ENCODE measurements at regions not wholly inside any gene's neighbourhood (a gene's known extent, or its start where the extent isn't known, plus 50 kb on each side); places are given as distances from the start of the nearest gene placed in this dataset.

GRCh38 chr4:130659320-130659719 lies 1563.4 kb downstream of the C4orf33 start (continued):
- TF ChIP-seq RCOR1 (IDR thresholded peaks at IDR 0.05; ENCODE audit: low read depth, low read length): no peak
- no peak for TF ChIP-seq HOXB13 (CRISPR knock-in tag; IDR thresholded peaks at IDR 0.05; ENCODE audit: low read depth)
- TF ChIP-seq, protein P1, sequence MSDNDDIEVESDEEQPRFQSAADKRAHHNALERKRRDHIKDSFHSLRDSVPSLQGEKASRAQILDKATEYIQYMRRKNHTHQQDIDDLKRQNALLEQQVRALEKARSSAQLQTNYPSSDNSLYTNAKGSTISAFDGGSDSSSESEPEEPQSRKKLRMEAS (IDR thresholded peaks at IDR 0.05): no peak
- TF ChIP-seq NFE2L2 (conservative IDR thresholded peaks at IDR 0.05; ENCODE audit: low read length): no peak
- TF ChIP-seq ZSCAN20 (CRISPR knock-in tag; IDR thresholded peaks at IDR 0.05): no peak
- no peak for TF ChIP-seq CBX8 (IDR thresholded peaks at IDR 0.05)

DNA sequence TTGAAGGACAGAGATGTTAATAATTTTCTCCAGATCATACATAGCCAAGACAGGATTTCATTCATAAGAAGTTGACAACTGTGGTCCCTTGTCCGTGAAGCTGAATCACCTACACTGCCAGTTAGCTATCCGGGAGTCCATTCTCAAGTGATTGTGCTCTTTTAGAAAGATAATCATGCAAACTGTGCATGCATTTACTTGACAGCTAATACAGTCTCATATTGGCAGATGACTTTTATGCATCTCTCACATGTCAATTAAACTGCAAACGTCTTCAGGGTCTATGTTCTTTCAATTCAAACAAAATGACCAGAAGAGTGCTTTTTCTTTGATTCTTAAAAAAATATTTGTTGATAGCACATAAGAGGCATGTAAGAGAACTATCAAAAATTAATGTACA lies 1572.9 kb downstream of the C4orf33 start:
- ChIA-PET POLR2A (no interaction called here), CTCF (no interaction called here)
- no peak for ATAC-seq
- 20% methylated on average over 3 of the region's 3 CpGs for WGBS (ENCODE audit: missing lambda C conversion rate)
- TF ChIP-seq HOXA7 (CRISPR knock-in tag; IDR thresholded peaks at IDR 0.05) (no peak), SMC3 (IDR thresholded peaks at IDR 0.05) (no peak), FOSB (CRISPR knock-in tag; IDR thresholded peaks at IDR 0.05) (no peak), JUNB (IDR thresholded peaks at IDR 0.05) (no peak), POLR2AphosphoS2 (conservative IDR thresholded peaks at IDR 0.05; ENCODE audit: low read length) (no peak), POLR2A (IDR thresholded peaks at IDR 0.05; ENCODE audit: low read length) (no peak), MAZ (IDR thresholded peaks at IDR 0.05; ENCODE audit: borderline replicate concordance, low read depth, low read length) (no peak), HEYL (CRISPR knock-in tag; IDR thresholded peaks at IDR 0.05) (no peak), RAD21 (conservative IDR thresholded peaks at IDR 0.05 in 1 of 2, IDR thresholded peaks at IDR 0.05 in 1 of 2) (no peak), EP300 (IDR thresholded peaks at IDR 0.05) (no peak), TFCP2L1 (CRISPR knock-in tag; IDR thresholded peaks at IDR 0.05) (no peak), CBX2 (IDR thresholded peaks at IDR 0.05; ENCODE audit: borderline replicate concordance, low read depth) (no peak), PHF8 (IDR thresholded peaks at IDR 0.05; ENCODE audit: borderline replicate concordance, low read depth) (no peak), CBX8 (IDR thresholded peaks at IDR 0.05) (no peak), FOXS1 (CRISPR knock-in tag; IDR thresholded peaks at IDR 0.05) (no peak), NFE2L2 (conservative IDR thresholded peaks at IDR 0.05; ENCODE audit: low read length) (no peak), ESRRA (IDR thresholded peaks at IDR 0.05; ENCODE audit: borderline replicate concordance, low read length) (no peak), NPAS2 (CRISPR knock-in tag; IDR thresholded peaks at IDR 0.05; ENCODE audit: borderline replicate concordance) (no peak), ZFP36 (IDR thresholded peaks at IDR 0.05; ENCODE audit: borderline replicate concordance, partially characterized antibody) (no peak)
- TF ChIP-seq, protein P1 (IDR thresholded peaks at IDR 0.05): no peak
- no peak for DNase-seq (ENCODE audit: low read depth in 1 of 2, low spot score in 1 of 2)
- Histone ChIP-seq H3K4me1 (no peaks in the 10 kb centered on the region), H3K4me3 (no peak overlapping the region), H3K9me3 (no peaks in the 10 kb centered on the region), H3K27ac (no peak overlapping the region), H3K4me2 (no peak overlapping the region)
- no peak for FAIRE-seq

DNA sequence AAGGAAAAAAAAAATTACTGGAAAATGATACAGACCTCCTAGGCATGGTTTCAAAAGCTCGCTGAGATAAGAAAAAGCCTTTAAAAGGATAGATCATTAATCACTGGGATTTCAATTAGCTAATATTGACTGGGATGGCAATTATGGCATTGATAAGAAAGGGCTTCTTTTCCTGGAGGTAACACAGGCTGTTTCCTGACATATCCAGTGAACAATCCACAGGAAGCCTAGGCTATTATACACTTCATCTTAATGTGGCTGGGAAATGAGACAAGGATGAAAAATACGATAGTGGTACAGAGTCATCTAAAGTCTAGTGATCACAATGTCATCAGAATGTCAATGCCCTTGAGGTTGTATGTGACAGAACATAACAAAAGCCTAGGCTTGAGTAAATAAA lies 1579.3 kb downstream of the C4orf33 start:
- ChIA-PET CTCF (no interaction called here), POLR2A (no interaction called here)
- H3K27ac ChIP-seq: no peak overlapping the region
- no peaks in the 10 kb centered on the region for H3K4me1 ChIP-seq
- DNase-seq (ENCODE audit: low read depth in 1 of 2, low spot score in 1 of 2) (no peak), ATAC-seq (no peak), FAIRE-seq (no peak)
- no peak overlapping the region for H3K4me2 ChIP-seq
- WGBS (ENCODE audit: missing lambda C conversion rate): 22% methylated on average over 2 of the region's 2 CpGs
- no peaks in the 10 kb centered on the region for H3K9me3 ChIP-seq
- TF ChIP-seq FOSL2 (IDR thresholded peaks at IDR 0.05) (no peak), FOSL2 (CRISPR knock-in tag; IDR thresholded peaks at IDR 0.05) (no peak), RNF2 (IDR thresholded peaks at IDR 0.05; ENCODE audit: borderline replicate concordance, low read depth) (no peak), NPAS2 (CRISPR knock-in tag; IDR thresholded peaks at IDR 0.05; ENCODE audit: borderline replicate concordance) (no peak), CTCF (IDR thresholded peaks at IDR 0.05) (no peak), EP300 (IDR thresholded peaks at IDR 0.05) (no peak), MAFK (IDR thresholded peaks at IDR 0.05; ENCODE audit: partially characterized antibody) (no peak), EHMT2 (IDR thresholded peaks at IDR 0.05; ENCODE audit: low read depth) (no peak), POLR2A (IDR thresholded peaks at IDR 0.05; ENCODE audit: low read length) (no peak), CHD2 (IDR thresholded peaks at IDR 0.05; ENCODE audit: low read length, partially characterized antibody) (no peak), KDM1A (IDR thresholded peaks at IDR 0.05; ENCODE audit: low read depth) (no peak), RAD21 (conservative IDR thresholded peaks at IDR 0.05 in 1 of 2, IDR thresholded peaks at IDR 0.05 in 1 of 2) (no peak), HOXA7 (CRISPR knock-in tag; IDR thresholded peaks at IDR 0.05) (no peak), MYC (IDR thresholded peaks at IDR 0.05; ENCODE audit: borderline replicate concordance, low read length) (no peak)
- TF ChIP-seq, protein P2, sequence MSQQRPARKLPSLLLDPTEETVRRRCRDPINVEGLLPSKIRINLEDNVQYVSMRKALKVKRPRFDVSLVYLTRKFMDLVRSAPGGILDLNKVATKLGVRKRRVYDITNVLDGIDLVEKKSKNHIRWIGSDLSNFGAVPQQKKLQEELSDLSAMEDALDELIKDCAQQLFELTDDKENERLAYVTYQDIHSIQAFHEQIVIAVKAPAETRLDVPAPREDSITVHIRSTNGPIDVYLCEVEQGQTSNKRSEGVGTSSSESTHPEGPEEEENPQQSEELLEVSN (IDR thresholded peaks at IDR 0.05; ENCODE audit: borderline replicate concordance, low read depth): no peak
- TF ChIP-seq, protein P3, sequence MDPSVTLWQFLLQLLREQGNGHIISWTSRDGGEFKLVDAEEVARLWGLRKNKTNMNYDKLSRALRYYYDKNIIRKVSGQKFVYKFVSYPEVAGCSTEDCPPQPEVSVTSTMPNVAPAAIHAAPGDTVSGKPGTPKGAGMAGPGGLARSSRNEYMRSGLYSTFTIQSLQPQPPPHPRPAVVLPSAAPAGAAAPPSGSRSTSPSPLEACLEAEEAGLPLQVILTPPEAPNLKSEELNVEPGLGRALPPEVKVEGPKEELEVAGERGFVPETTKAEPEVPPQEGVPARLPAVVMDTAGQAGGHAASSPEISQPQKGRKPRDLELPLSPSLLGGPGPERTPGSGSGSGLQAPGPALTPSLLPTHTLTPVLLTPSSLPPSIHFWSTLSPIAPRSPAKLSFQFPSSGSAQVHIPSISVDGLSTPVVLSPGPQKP (IDR thresholded peaks at IDR 0.05; ENCODE audit: low read depth, low read length): no peak
- H3K4me3 ChIP-seq: no peak overlapping the region

All from A549 (cell line).